ENCODE measurements at regions not wholly inside any gene's neighbourhood (a gene's known extent, or its start where the extent isn't known, plus 50 kb on each side); places are given as distances from the start of the nearest gene placed in this dataset.

DNA sequence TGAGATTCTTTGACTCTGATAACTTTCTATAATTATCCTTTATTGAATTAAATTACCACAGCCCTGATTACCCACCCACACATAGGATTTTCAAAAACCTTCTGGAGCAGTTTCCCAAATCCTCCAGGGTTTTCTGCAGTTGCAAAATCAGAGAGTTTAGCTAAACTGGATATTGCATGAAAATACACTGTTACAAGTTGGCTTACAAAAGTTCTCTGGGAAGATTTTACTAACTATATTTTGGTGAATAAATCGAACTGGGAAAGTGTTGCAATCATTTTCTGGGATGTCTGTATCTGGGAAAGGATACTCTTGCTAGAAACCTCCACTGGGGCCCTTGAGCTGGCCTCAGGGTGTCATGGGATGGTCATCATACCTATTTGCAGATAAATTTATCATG, 97.6 kb upstream of the STMND1 start:
- 0 out of 2 replicates have a peak, but pooled peaks cover 1% of the 10 kb centered on the region for H3K27me3 Mint-ChIP-seq (ENCODE audit: insufficient read depth)
- TF ChIP-seq, protein P1, sequence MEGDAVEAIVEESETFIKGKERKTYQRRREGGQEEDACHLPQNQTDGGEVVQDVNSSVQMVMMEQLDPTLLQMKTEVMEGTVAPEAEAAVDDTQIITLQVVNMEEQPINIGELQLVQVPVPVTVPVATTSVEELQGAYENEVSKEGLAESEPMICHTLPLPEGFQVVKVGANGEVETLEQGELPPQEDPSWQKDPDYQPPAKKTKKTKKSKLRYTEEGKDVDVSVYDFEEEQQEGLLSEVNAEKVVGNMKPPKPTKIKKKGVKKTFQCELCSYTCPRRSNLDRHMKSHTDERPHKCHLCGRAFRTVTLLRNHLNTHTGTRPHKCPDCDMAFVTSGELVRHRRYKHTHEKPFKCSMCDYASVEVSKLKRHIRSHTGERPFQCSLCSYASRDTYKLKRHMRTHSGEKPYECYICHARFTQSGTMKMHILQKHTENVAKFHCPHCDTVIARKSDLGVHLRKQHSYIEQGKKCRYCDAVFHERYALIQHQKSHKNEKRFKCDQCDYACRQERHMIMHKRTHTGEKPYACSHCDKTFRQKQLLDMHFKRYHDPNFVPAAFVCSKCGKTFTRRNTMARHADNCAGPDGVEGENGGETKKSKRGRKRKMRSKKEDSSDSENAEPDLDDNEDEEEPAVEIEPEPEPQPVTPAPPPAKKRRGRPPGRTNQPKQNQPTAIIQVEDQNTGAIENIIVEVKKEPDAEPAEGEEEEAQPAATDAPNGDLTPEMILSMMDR (IDR thresholded peaks at IDR 0.05) = no peak
- no peak overlapping the region for H3K27ac Mint-ChIP-seq
- H3K9me3 Mint-ChIP-seq = peaks cover 8% of the 10 kb centered on the region
- H3K4me3 Mint-ChIP-seq = no peak overlapping the region
- H3K4me1 Mint-ChIP-seq (ENCODE audit: low read depth) = peaks cover 51% of the 10 kb centered on the region
- peaks cover 27% of the 10 kb centered on the region for H3K36me3 Mint-ChIP-seq (ENCODE audit: low read depth)
- no peak for DNase-seq

DNA sequence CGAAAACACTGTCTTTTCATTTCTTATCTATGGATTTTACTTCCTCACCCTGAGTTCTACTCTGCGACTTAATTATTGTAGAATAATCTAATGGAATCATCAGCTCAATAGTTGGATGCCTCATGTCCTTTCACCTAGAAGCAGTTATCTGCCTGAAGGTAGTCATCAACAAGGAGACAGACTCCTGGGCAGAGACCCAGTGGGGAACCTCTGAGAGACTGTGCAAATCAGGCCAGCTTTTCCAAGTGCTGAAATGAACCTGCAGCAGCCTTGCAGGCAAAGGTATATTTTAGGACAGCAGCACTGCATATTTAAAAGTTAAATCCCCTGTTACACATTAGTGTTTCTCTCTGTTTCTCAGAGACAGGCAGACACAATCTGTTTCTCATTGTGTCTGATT, 99.7 kb upstream of the STMND1 start:
- Mint-ChIP-seq H3K27me3 (ENCODE audit: insufficient read depth) (0 out of 2 replicates have a peak, but pooled peaks cover 1% of the 10 kb centered on the region), H3K4me3 (no peak overlapping the region), H3K9me3 (no peaks in the 10 kb centered on the region), H3K27ac (no peak overlapping the region), H3K4me1 (ENCODE audit: low read depth) (peaks cover 65% of the 10 kb centered on the region), H3K36me3 (ENCODE audit: low read depth) (peaks cover 12% of the 10 kb centered on the region)
- TF ChIP-seq, protein P1 (IDR thresholded peaks at IDR 0.05) = no peak
- peak; percentile 5 for DNase-seq

DNA sequence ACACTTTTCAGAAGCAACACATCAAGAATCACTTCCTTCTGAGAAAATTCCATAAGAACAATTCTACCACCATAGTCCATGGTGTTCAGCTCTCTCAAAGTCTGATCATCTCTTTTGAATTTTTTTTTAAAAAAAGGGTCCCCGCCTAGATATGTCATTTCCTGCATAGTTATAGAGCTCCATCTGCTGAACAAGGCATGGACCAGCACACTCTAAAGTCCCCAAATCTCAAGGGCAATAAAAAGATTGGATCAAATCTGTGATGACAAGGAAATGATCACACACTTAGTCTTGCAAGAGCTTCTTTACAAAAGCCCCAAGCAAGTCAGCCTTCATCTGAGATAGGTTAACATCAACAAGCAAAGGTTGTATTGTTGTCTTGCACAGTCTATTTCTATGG, 100.7 kb upstream of the STMND1 start:
- H3K9me3 Mint-ChIP-seq = no peaks in the 10 kb centered on the region
- TF ChIP-seq, protein P1 (IDR thresholded peaks at IDR 0.05) = peak; percentile 65; the same call in 1 of the 2 replicates
- H3K4me3 Mint-ChIP-seq = no peak overlapping the region; the same call in 1 of the 2 replicates
- DNase-seq = peak; percentile 47
- H3K36me3 Mint-ChIP-seq (ENCODE audit: low read depth) = peaks cover 5% of the 10 kb centered on the region
- H3K27ac Mint-ChIP-seq = peak overlapping the region; percentile 48
- H3K27me3 Mint-ChIP-seq (ENCODE audit: insufficient read depth) = 0 out of 2 replicates have a peak, but pooled peaks cover 1% of the 10 kb centered on the region
- peaks cover 72% of the 10 kb centered on the region for H3K4me1 Mint-ChIP-seq (ENCODE audit: low read depth)

DNA sequence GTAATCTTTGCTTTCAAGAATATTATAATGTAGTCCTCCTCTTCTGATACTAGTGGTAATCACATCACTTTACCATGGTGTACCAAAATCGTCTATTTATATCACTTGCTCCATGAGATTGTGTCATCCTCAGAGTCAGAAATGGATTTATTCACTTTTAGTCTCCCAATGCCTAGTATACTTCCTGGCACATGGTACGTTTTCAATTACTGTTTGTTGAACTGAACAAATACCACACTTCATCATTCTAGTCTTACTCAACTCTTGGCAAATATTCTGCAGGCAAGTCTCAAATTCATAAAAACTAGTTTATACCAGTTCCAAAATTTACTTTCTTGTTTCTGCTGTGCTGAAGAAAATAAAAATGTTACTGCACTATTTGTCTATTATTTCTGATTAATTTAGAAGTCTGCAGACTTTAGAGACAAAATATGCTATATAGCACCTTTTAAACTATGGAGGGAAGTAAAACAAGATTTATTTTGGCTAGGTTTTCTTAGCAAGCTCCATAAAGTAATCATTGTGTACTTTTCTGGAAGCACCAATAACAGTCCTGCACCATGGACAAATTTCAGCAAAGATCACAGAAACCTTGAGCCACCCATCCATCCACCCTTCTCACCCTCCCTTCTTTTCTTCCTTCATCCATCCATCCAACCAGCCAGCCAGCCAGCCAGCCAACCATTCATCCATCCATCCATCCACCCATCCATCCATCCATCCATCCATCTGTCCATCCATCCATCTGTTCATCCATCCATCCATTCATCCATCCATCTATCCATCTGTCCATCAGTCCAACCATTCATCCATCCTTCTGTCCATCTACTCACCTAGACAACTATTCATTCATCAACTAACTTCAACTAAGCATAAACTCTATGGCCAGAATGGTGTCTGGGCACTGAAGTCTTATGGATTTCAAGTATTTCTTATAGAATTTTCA, 102.1 kb upstream of the STMND1 start:
- TF ChIP-seq, protein P1 (IDR thresholded peaks at IDR 0.05) = no peak
- no peak overlapping the region; the same call in none of the 2 replicates for H3K4me3 Mint-ChIP-seq
- no peaks in the 10 kb centered on the region for H3K9me3 Mint-ChIP-seq
- peak; percentile 89 for DNase-seq
- peak overlapping the region; percentile 69 for H3K27ac Mint-ChIP-seq
- peaks cover 1% of the 10 kb centered on the region; the same call in 1 of the 2 replicates for H3K27me3 Mint-ChIP-seq (ENCODE audit: insufficient read depth)
- H3K36me3 Mint-ChIP-seq (ENCODE audit: low read depth) = peaks cover 9% of the 10 kb centered on the region; the same call in 1 of the 2 replicates
- peaks cover 69% of the 10 kb centered on the region for H3K4me1 Mint-ChIP-seq (ENCODE audit: low read depth)

DNA sequence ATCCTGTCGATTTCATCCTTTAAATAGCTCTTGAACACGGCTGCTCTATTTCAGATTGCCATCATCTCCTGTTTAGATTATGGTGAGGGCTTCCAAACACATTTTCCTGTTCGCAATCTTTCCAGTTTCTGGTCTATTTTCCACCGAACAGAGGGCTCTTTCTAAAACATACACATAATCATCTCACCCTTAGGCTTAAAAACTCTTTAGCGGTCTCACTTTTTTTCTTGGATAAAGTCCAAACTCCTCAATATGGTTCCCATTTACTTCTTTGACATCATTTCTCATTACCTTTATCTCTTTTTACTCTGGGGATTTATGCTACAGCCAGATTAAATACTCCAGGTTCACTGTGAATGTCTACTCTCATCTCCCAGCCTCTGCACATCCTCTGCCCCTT, 103.4 kb upstream of the STMND1 start:
- peaks cover 60% of the 10 kb centered on the region for H3K4me1 Mint-ChIP-seq (ENCODE audit: low read depth)
- peaks cover 1% of the 10 kb centered on the region; the same call in 1 of the 2 replicates for H3K27me3 Mint-ChIP-seq (ENCODE audit: insufficient read depth)
- no peak for DNase-seq
- H3K4me3 Mint-ChIP-seq = no peak overlapping the region
- H3K27ac Mint-ChIP-seq = no peak overlapping the region
- no peaks in the 10 kb centered on the region for H3K9me3 Mint-ChIP-seq
- TF ChIP-seq, protein P1 (IDR thresholded peaks at IDR 0.05) = no peak
- H3K36me3 Mint-ChIP-seq (ENCODE audit: low read depth) = peaks cover 9% of the 10 kb centered on the region; the same call in 1 of the 2 replicates
